Hepatocyte (in vitro differentiated cells): ENCODE measurements at regions not wholly inside any gene's neighbourhood (a gene's known extent, or its start where the extent isn't known, plus 50 kb on each side); places are given as distances from the start of the nearest gene placed in this dataset.

Experiments
- DNase-seq: peaks from one replicate; pipeline ENCODE4 v3.0.0-alpha.2; 2016; ENCODE audit warnings: low spot score
- H2AFZ ChIP-seq: fragments of 200-600 bp; sonication (generic); 2 replicates; pipeline ENCODE4 v1.6.0; 2016; ENCODE audit warnings: antibody characterized with exemption, mild to moderate bottlenecking
- H3K27ac ChIP-seq: fragments of 200-600 bp; sonication (generic); 2 replicates; pipeline ENCODE4 v1.5.1; 2016; ENCODE audit warnings: mild to moderate bottlenecking
- H3K27me3 ChIP-seq: fragments of 200-600 bp; sonication (generic); 2 replicates; pipeline ENCODE4 v1.6.1; 2016
- H3K36me3 ChIP-seq: fragments of 200-600 bp; sonication (generic); replicated peaks from 2 replicates; pipeline ENCODE4 v1.5.1; 2016; ENCODE audit warnings: low read depth; ENCODE audit not compliant: insufficient read depth
- H3K4me1 ChIP-seq: fragments of 200-600 bp; sonication (generic); 2 replicates; pipeline ENCODE4 v1.5.1; 2016; ENCODE audit warnings: mild to moderate bottlenecking, moderate library complexity; ENCODE audit not compliant: insufficient read depth
- H3K4me2 ChIP-seq: fragments of 200-600 bp; sonication (generic); 2 replicates; pipeline ENCODE4 v1.6.0; 2016
- H3K4me3 ChIP-seq: fragments of 200-600 bp; sonication (generic); 2 replicates; pipeline ENCODE4 v1.5.1; 2016; ENCODE audit warnings: mild to moderate bottlenecking
- H3K79me2 ChIP-seq: fragments of 200-600 bp; sonication (generic); 2 replicates; pipeline ENCODE4 v1.6.0; 2017; ENCODE audit warnings: mild to moderate bottlenecking
- H3K9me2 ChIP-seq: fragments of 200-600 bp; sonication (generic); replicated peaks from 2 replicates; pipeline ENCODE4 v1.6.0; 2017; ENCODE audit warnings: mild to moderate bottlenecking; ENCODE audit not compliant: insufficient read depth
- H3K9me3 ChIP-seq: fragments of 200-600 bp; sonication (generic); 2 replicates; pipeline ENCODE4 v1.5.1; 2016; ENCODE audit warnings: low read depth, mild to moderate bottlenecking
- H4K20me1 ChIP-seq: fragments of 200-600 bp; sonication (generic); 2 replicates; pipeline ENCODE4 v1.6.0; 2016; ENCODE audit warnings: mild to moderate bottlenecking; ENCODE audit not compliant: insufficient read depth, poor library complexity, severe bottlenecking
- EZH2 ChIP-seq: fragments of 200-600 bp; sonication (generic); IDR thresholded peaks from 2 replicates; pipeline ENCODE4 v1.6.1; 2016; ENCODE audit warnings: antibody characterized with exemption, mild to moderate bottlenecking, borderline replicate concordance
- EZH2phosphoT487 ChIP-seq: fragments of 200-600 bp; sonication (generic); IDR thresholded peaks from one replicate; pipeline ENCODE4 v1.6.1; 2018; ENCODE audit warnings: antibody characterized with exemption, mild to moderate bottlenecking, low read depth, moderate library complexity; ENCODE audit not compliant: unreplicated experiment, severe bottlenecking
- WGBS: methylation state at CpG from one replicate; pipeline ENCODE4 v1.1.6; 2016; ENCODE audit warnings: low lambda C conversion rate; ENCODE audit errors: missing lambda C conversion rate; 5-methylcytosine and 5-hydroxymethylcytosine counted together
- TF ChIP-seq, protein P1 (sequence below): fragments of 200-600 bp; sonication (generic); IDR thresholded peaks from 2 replicates; pipeline ENCODE4 v1.5.1; 2016; ENCODE audit warnings: antibody characterized with exemption, mild to moderate bottlenecking; ENCODE audit not compliant: poor library complexity

DNA sequence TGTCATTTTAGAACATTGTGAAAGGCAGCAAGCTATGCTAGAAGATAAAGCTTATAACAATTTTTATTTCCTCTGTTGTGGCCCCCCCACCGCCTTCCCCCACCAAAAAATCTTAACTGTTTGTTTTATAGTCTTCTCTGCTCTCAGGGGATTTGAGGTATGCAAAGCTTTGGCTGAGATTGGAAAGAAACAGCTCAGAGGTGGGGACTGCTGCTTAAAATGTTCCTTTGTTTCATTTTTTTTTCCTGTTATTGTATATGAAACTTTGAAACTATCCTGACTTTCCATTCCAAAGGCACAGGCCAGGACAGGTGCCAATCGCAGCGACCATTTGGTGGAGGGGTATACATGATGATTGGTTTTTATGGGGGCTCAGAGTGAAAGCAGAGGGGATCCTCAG is 114.7 kb upstream of the PHACTR1 start:
- Histone ChIP-seq H2AFZ (no peak overlapping the region), H3K36me3 (no peaks in the 10 kb centered on the region), H3K9me3 (no peaks in the 10 kb centered on the region), H3K4me1 (peaks cover 7% of the 10 kb centered on the region), H3K27me3 (no peaks in the 10 kb centered on the region), H3K4me2 (no peak overlapping the region), H3K79me2 (no peaks in the 10 kb centered on the region), H4K20me1 (no peaks in the 10 kb centered on the region), H3K9me2 (no peaks in the 10 kb centered on the region), H3K4me3 (no peak overlapping the region), H3K27ac (peak overlapping the region; percentile 19)
- 84% methylated on average over 3 of the region's 3 CpGs for WGBS
- TF ChIP-seq EZH2phosphoT487, result no peak
- TF ChIP-seq, protein P1, sequence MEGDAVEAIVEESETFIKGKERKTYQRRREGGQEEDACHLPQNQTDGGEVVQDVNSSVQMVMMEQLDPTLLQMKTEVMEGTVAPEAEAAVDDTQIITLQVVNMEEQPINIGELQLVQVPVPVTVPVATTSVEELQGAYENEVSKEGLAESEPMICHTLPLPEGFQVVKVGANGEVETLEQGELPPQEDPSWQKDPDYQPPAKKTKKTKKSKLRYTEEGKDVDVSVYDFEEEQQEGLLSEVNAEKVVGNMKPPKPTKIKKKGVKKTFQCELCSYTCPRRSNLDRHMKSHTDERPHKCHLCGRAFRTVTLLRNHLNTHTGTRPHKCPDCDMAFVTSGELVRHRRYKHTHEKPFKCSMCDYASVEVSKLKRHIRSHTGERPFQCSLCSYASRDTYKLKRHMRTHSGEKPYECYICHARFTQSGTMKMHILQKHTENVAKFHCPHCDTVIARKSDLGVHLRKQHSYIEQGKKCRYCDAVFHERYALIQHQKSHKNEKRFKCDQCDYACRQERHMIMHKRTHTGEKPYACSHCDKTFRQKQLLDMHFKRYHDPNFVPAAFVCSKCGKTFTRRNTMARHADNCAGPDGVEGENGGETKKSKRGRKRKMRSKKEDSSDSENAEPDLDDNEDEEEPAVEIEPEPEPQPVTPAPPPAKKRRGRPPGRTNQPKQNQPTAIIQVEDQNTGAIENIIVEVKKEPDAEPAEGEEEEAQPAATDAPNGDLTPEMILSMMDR, result no peak
- no peak for TF ChIP-seq EZH2
- no peak for DNase-seq

DNA sequence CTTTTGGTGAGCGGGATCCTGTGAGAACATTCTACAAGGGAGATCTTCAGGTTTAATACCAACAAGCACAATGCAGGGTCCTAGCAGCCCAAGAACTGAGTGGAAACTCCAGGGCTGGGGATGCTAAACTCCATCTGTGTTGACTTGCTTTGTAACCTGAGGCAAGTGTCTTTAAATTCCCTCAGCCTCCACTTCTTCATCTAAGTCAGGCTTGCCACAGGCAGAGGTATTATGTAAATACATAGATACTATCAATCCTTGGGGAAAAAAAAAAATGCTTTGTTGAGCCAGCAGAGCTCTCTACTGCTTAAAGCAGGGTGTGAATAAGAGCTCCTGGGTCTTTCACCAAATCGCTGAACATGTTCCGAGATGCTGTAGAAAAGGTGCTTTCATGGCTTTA is 114.2 kb upstream of the PHACTR1 start:
- H3K9me3 ChIP-seq, result no peaks in the 10 kb centered on the region
- H3K4me1 ChIP-seq, result peaks cover 7% of the 10 kb centered on the region
- TF ChIP-seq, protein P1, result no peak
- H3K27ac ChIP-seq, result peak overlapping the region; percentile 19
- DNase-seq, result no peak
- no peaks in the 10 kb centered on the region for H4K20me1 ChIP-seq
- no peaks in the 10 kb centered on the region for H3K79me2 ChIP-seq
- H3K4me2 ChIP-seq, result no peak overlapping the region
- H3K4me3 ChIP-seq, result no peak overlapping the region
- no peak overlapping the region for H2AFZ ChIP-seq
- WGBS, result 68% methylated on average over 3 of the region's 3 CpGs
- no peaks in the 10 kb centered on the region for H3K9me2 ChIP-seq
- no peaks in the 10 kb centered on the region for H3K36me3 ChIP-seq
- H3K27me3 ChIP-seq, result no peaks in the 10 kb centered on the region

DNA sequence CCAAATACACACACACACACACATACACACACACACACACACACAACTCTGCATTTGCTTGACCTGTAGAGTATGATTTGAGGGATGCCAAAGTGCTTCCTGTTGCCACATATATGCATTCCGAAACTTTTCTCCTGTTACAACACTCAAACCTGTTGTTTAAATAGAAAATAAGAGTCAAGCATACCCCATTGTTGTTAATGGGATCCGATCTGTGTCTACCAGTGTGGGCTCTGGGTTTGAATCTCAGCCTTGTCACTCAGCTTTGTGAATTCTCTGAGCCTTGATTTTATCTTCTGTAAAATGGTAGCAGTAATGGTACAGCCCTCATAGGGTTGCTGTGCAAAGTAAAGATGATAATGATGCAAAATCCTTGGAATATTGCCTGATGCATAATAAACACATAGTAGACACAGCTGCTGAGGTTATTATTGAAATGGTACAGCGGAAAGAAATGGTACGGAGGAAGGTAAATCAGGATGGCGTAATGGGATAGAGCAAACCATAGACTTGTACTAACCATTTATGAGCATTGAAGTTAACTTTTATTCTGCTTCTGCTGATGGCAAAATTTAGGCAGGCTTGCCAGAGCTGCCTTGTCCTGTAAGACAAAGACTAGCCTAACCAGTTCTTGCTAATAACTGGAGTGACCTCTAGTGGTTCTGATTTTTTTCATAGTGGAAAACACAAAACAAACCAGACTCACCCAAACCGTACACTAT is 113.5 kb upstream of the PHACTR1 start:
- peaks cover 7% of the 10 kb centered on the region for H3K4me1 ChIP-seq
- no peaks in the 10 kb centered on the region for H3K79me2 ChIP-seq
- DNase-seq, result peak; percentile 70
- H3K36me3 ChIP-seq, result no peaks in the 10 kb centered on the region
- TF ChIP-seq EZH2phosphoT487, result no peak
- TF ChIP-seq EZH2, result no peak
- TF ChIP-seq, protein P1, result peak; percentile 66
- H3K9me3 ChIP-seq, result no peaks in the 10 kb centered on the region
- H3K4me2 ChIP-seq, result no peak overlapping the region
- H2AFZ ChIP-seq, result no peak overlapping the region
- no peaks in the 10 kb centered on the region for H4K20me1 ChIP-seq
- H3K27ac ChIP-seq, result no peak overlapping the region
- H3K27me3 ChIP-seq, result no peaks in the 10 kb centered on the region
- H3K9me2 ChIP-seq, result no peaks in the 10 kb centered on the region
- H3K4me3 ChIP-seq, result no peak overlapping the region
- WGBS, result 81% methylated on average over 6 of the region's 6 CpGs

DNA sequence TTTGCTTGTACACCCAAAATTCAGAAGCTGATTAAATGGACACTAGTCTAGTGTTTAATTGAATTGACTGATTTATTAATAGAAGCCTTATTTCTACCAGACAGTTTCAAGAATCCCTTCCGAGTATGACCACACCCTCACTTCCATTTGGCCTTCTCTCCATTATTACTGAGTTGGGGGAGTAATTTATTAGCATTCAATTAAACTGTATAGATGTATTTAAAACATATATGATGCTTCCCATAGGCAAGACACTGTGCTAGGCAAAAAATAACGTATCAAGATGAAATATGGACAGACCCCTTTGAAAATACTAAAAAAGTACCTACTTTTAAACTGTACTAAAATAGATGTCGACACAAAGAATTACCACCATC is 112.9 kb upstream of the PHACTR1 start:
- no peak overlapping the region for H3K4me2 ChIP-seq
- H3K27ac ChIP-seq, result no peak overlapping the region
- H3K4me3 ChIP-seq, result no peak overlapping the region
- H2AFZ ChIP-seq, result no peak overlapping the region
- H3K36me3 ChIP-seq, result no peaks in the 10 kb centered on the region
- H4K20me1 ChIP-seq, result no peaks in the 10 kb centered on the region
- H3K9me2 ChIP-seq, result no peaks in the 10 kb centered on the region
- TF ChIP-seq, protein P1, result no peak
- TF ChIP-seq EZH2phosphoT487, result no peak
- no peak for TF ChIP-seq EZH2
- 71% methylated on average over 3 of the region's 3 CpGs for WGBS
- H3K9me3 ChIP-seq, result no peaks in the 10 kb centered on the region
- DNase-seq, result no peak
- H3K4me1 ChIP-seq, result peaks cover 7% of the 10 kb centered on the region
- H3K79me2 ChIP-seq, result no peaks in the 10 kb centered on the region
- no peaks in the 10 kb centered on the region for H3K27me3 ChIP-seq
